Keratinocyte (primary cell): ENCODE measurements at regions not wholly inside any gene's neighbourhood (a gene's known extent, or its start where the extent isn't known, plus 50 kb on each side); places are given as distances from the start of the nearest gene placed in this dataset.

Experiments
- DNase-seq: peaks from one replicate; pipeline ENCODE4 v3.0.0-alpha.2; 2011; ENCODE audit warnings: low read depth, missing footprints, low spot score
- FAIRE-seq: peaks from 2 replicates; lab custom pipeline; 2011; peaks lifted over from hg19 to GRCh38; lab: Jason Lieb, UNC
- H2AFZ ChIP-seq: 2 replicates; pipeline ENCODE4 v1.6.0; 2012; ENCODE audit warnings: low read length, control low read depth, inconsistent platforms; ENCODE audit not compliant: control insufficient read depth
- H3K27ac ChIP-seq: 2 replicates; pipeline ENCODE4 v1.5.1; 2011; ENCODE audit warnings: low read length; ENCODE audit not compliant: control insufficient read depth, insufficient read depth
- H3K27me3 ChIP-seq: 3 replicates; pipeline ENCODE4 v1.6.0; 2011; ENCODE audit warnings: low read length; ENCODE audit not compliant: control insufficient read depth, insufficient read depth; ENCODE audit errors: extremely low read depth
- H3K36me3 ChIP-seq, 2 experiments: 2 replicates in 1 of 2; 3 replicates in 1 of 2; pipeline ENCODE4 v1.5.1; 2011; ENCODE audit warnings: low read length in 2 of 2, mild to moderate bottlenecking in 1 of 2; ENCODE audit not compliant: control insufficient read depth in 2 of 2, insufficient read depth in 2 of 2; ENCODE audit errors: extremely low read depth in 1 of 2
- H3K4me1 ChIP-seq: 3 replicates; pipeline ENCODE4 v1.5.1; 2011; ENCODE audit warnings: low read length; ENCODE audit not compliant: control insufficient read depth, insufficient read depth; ENCODE audit errors: extremely low read depth
- H3K4me2 ChIP-seq: 3 replicates; pipeline ENCODE4 v1.6.0; 2011; ENCODE audit warnings: low read depth, low read length; ENCODE audit not compliant: control insufficient read depth, insufficient read depth; ENCODE audit errors: extremely low read depth
- H3K4me3 ChIP-seq, 3 experiments: fragments of 200-600 bp in 1 of 3; sonication (generic) in 1 of 3; 2 replicates in 2 of 3; 3 replicates in 1 of 3; pipeline ENCODE4 v1.5.1; 2011 to 2016; ENCODE audit warnings: low read length in 3 of 3, mild to moderate bottlenecking in 3 of 3, control low read depth in 2 of 3, inconsistent platforms in 1 of 3, low read depth in 1 of 3, mixed read lengths in 1 of 3, mixed run types in 1 of 3, moderate library complexity in 1 of 3; ENCODE audit not compliant: control insufficient read depth in 2 of 3, insufficient read depth in 2 of 3; ENCODE audit errors: extremely low read depth in 1 of 3
- H3K79me2 ChIP-seq: 2 replicates; pipeline ENCODE4 v1.6.0; 2012; ENCODE audit warnings: low read length; ENCODE audit not compliant: control insufficient read depth, insufficient read depth
- H3K9ac ChIP-seq: 3 replicates; pipeline ENCODE4 v1.6.0; 2011; ENCODE audit warnings: low read length; ENCODE audit not compliant: control insufficient read depth, insufficient read depth; ENCODE audit errors: extremely low read depth
- H3K9me1 ChIP-seq: 3 replicates; pipeline ENCODE4 v1.6.0; 2011; ENCODE audit warnings: low read length; ENCODE audit not compliant: control insufficient read depth, insufficient read depth; ENCODE audit errors: extremely low read depth
- H3K9me3 ChIP-seq: 2 replicates; pipeline ENCODE4 v1.5.1; 2012; ENCODE audit warnings: low read depth, low read length; ENCODE audit not compliant: control insufficient read depth
- H4K20me1 ChIP-seq: 3 replicates; pipeline ENCODE4 v1.6.0; 2011; ENCODE audit warnings: low read length; ENCODE audit not compliant: control insufficient read depth, insufficient read depth; ENCODE audit errors: extremely low read depth
- CTCF ChIP-seq, 3 experiments: IDR thresholded peaks in 1 of 3; conservative IDR thresholded peaks in 1 of 3; optimal IDR thresholded peaks in 1 of 3; 2 replicates in 2 of 3; 3 replicates in 1 of 3; pipeline versions ENCODE3 to v1.5.1; 2011; ENCODE audit warnings: low read length in 3 of 3, mild to moderate bottlenecking in 3 of 3, moderate library complexity in 2 of 3, control low read depth in 1 of 3, inconsistent platforms in 1 of 3; ENCODE audit not compliant: insufficient read depth in 2 of 3; ENCODE audit errors: extremely low read depth in 1 of 3
- EZH2 ChIP-seq: IDR thresholded peaks from one replicate; pipeline ENCODE4 v1.6.1; 2012; ENCODE audit warnings: inconsistent platforms, mild to moderate bottlenecking, low read length, moderate library complexity
- dilution Hi-C: fragments of 300-500 bp; cut with MboI; formaldehyde crosslinking; loops from one replicate; pipeline ENCODE4 v1.7.0; 2020; ENCODE audit warnings: low sequenced_read_pairs; ENCODE audit not compliant: extremely low pct_ligation_motif_present

DNA sequence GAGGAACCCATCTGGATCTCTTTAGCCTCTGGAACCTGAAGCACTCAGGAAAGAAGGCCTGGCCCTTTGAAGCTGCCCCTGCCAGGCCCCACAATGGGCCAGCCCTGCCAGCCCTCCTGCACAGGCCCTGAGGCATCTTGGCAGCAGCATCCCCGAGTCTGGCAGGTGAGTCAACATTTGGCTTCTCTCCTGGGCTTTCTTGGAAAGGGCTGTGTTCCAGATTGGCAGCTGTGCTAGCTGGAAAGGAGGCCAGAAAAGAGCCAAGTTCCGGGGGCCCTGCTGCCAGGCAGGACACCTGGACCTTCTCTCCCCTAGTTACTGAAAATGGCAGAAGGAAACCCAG, 187.2 kb downstream of the SHQ1 start:
- peak overlapping the region; percentile 49 for H3K4me2 ChIP-seq
- no peak overlapping the region for H3K4me3 ChIP-seq
- no peaks in the 10 kb centered on the region for H3K79me2 ChIP-seq
- no peaks in the 10 kb centered on the region for H3K9me1 ChIP-seq
- H4K20me1 ChIP-seq: no peaks in the 10 kb centered on the region
- DNase-seq: peak; percentile 69
- FAIRE-seq: peak; percentile 96
- peaks cover 40% of the 10 kb centered on the region for H3K4me1 ChIP-seq
- H3K9me3 ChIP-seq: no peaks in the 10 kb centered on the region
- dilution Hi-C loops: no loop called here
- H3K27ac ChIP-seq: no peak overlapping the region
- H3K27me3 ChIP-seq: no peaks in the 10 kb centered on the region
- no peaks in the 10 kb centered on the region for H3K36me3 ChIP-seq
- no peak overlapping the region for H2AFZ ChIP-seq
- no peak for TF ChIP-seq EZH2
- H3K9ac ChIP-seq: no peak overlapping the region

- no peak for DNase-seq
- no peak overlapping the region for H2AFZ ChIP-seq
- dilution Hi-C loops: no loop called here
- no peak for FAIRE-seq
- TF ChIP-seq CTCF (optimal IDR thresholded peaks at IDR 0.05 in 1 of 3, IDR thresholded peaks at IDR 0.05 in 1 of 3, conservative IDR thresholded peaks at IDR 0.05 in 1 of 3; ENCODE audit: extremely low read depth in 1 of 3, insufficient read depth in 2 of 3, low read length in 3 of 3) (no peak), EZH2 (no peak)
- H3K4me3 ChIP-seq: no peak overlapping the region
- no peaks in the 10 kb centered on the region for H3K9me3 ChIP-seq
- H3K9ac ChIP-seq: no peak overlapping the region
- no peaks in the 10 kb centered on the region for H3K36me3 ChIP-seq
- H3K4me1 ChIP-seq: peaks cover 43% of the 10 kb centered on the region
- no peak overlapping the region for H3K27ac ChIP-seq
- peak overlapping the region; percentile 49 for H3K4me2 ChIP-seq
- H3K9me1 ChIP-seq: no peaks in the 10 kb centered on the region
- H3K79me2 ChIP-seq: no peaks in the 10 kb centered on the region
- no peaks in the 10 kb centered on the region for H3K27me3 ChIP-seq
- no peaks in the 10 kb centered on the region for H4K20me1 ChIP-seq
These were observed 187.8 kb downstream of the SHQ1 start for GRCh38 chr3:72660270-72661114.

DNA sequence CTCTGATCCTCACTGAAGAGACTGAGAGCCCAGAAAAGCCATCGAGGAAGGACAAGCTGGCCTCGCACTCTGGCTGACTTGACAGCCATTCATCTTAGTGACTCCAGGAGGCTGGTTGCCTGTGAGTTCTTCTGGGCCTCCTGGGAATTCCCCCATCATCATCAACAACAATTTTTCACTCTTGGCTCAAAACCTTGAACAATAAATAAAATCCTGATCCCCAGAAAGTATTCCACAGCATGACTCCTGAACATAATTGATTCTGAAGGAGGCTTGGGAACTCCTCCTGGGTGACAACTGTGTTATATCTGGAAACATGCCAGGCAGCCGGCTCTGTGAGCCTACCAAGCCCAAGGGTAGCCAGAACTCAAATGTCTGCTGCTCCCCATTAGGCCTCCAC, 188.6 kb downstream of the SHQ1 start:
- FAIRE-seq (no peak), DNase-seq (no peak)
- Histone ChIP-seq H3K4me1 (peaks cover 50% of the 10 kb centered on the region), H3K27me3 (peaks cover 3% of the 10 kb centered on the region), H3K4me2 (no peak overlapping the region), H3K9ac (no peak overlapping the region), H3K79me2 (no peaks in the 10 kb centered on the region), H3K9me3 (no peaks in the 10 kb centered on the region), H3K36me3 (no peaks in the 10 kb centered on the region), H3K27ac (no peak overlapping the region), H2AFZ (no peak overlapping the region), H3K9me1 (no peaks in the 10 kb centered on the region), H4K20me1 (no peaks in the 10 kb centered on the region), H3K4me3 (no peak overlapping the region)
- TF ChIP-seq CTCF (optimal IDR thresholded peaks at IDR 0.05 in 1 of 3, IDR thresholded peaks at IDR 0.05 in 1 of 3, conservative IDR thresholded peaks at IDR 0.05 in 1 of 3; ENCODE audit: extremely low read depth in 1 of 3, insufficient read depth in 2 of 3, low read length in 3 of 3): no peak
- no peak for TF ChIP-seq EZH2
- dilution Hi-C loops: no loop called here
